ENCODE measurements at regions not wholly inside any gene's neighbourhood (a gene's known extent, or its start where the extent isn't known, plus 50 kb on each side); places are given as distances from the start of the nearest gene placed in this dataset.

DNA sequence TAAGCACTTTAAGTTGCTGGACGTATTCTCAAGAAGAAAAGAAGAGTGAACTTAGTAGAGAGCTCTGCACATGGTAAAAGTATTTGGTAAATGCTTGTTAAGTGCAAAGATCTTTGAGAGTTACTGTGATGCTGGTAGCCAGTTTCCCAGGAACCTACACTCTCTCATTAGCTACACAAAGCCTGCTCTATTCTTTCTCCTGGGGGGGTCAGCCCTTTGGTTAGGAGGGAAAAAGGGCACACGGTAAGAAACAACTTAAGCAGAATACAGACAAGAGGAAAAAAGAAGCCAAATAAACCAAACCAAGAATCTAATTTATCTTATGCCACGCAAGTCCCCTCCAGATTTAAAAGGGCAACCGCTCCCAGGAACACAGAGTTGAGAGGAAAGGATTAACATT lies 1100.1 kb upstream of the CDH10 start:
- peak in 1 of 2 experiments; percentile 0 for DNase-seq (ENCODE audit: low read depth in 1 of 2, low spot score in 2 of 2)
- Histone ChIP-seq H2BK12ac (ENCODE audit: low read depth, low read length) (no peak overlapping the region), H3K4ac (replicated peaks; ENCODE audit: insufficient read length, low read depth, low read length) (no peak overlapping the region), H3K4me2 (ENCODE audit: insufficient read depth in 1 of 2, low read depth in 2 of 2, low read length in 2 of 2) (peak overlapping the region; percentile 5 to 17; a peak in 1 of 4 replicates), H3K4me1 (replicated peaks in 1 of 4; ENCODE audit: control insufficient read depth in 3 of 4, insufficient read depth in 4 of 4, low read length in 3 of 4) (peaks cover 2 to 6% (median 2%) of the 10 kb centered on the region in 4 experiments; a peak in 4 of 7 replicates), H2BK120ac (replicated peaks; ENCODE audit: low read depth, low read length) (no peak overlapping the region), H3K9ac (replicated peaks in 1 of 4; ENCODE audit: extremely low read depth in 1 of 4, low read depth in 3 of 4, low read length in 3 of 4) (no peak overlapping the region), H4K20me1 (replicated peaks in 1 of 2; ENCODE audit: control insufficient read depth in 1 of 2, insufficient read depth in 2 of 2, low read length in 2 of 2) (no peaks in the 10 kb centered on the region), H3K79me1 (ENCODE audit: low read depth, low read length) (no peaks in the 10 kb centered on the region), H2BK15ac (ENCODE audit: low read length) (no peak overlapping the region), H2BK20ac (ENCODE audit: low read length) (no peak overlapping the region), H3K18ac (ENCODE audit: extremely low read depth, low read length) (no peak overlapping the region), H3K14ac (ENCODE audit: insufficient read length) (no peak overlapping the region), H2BK5ac (ENCODE audit: low read depth, low read length) (no peak overlapping the region), H3K23me2 (ENCODE audit: low read depth, low read length) (no peaks in the 10 kb centered on the region; the same call in 1 of the 2 replicates), H3K27ac (ENCODE audit: low read depth, low read length) (no peak overlapping the region), H3K56ac (replicated peaks; ENCODE audit: insufficient read length, low read depth, low read length) (no peak overlapping the region), H3K79me2 (ENCODE audit: control insufficient read depth in 1 of 2, insufficient read depth in 2 of 2, low read length in 2 of 2) (no peaks in the 10 kb centered on the region), H4K91ac (replicated peaks; ENCODE audit: insufficient read length, low read length) (no peak overlapping the region), H2AFZ (ENCODE audit: low read length) (0 out of 2 replicates have a peak overlapping the region, but pooled peaks have one; percentile 9), H4K5ac (ENCODE audit: insufficient read length, low read depth, low read length) (no peak overlapping the region), H3K4me3 (ENCODE audit: extremely low read depth in 1 of 4, insufficient read depth in 2 of 4, low read depth in 3 of 4, low read length in 4 of 4) (0 out of 8 replicates have a peak overlapping the region, but pooled peaks of 1 of the 4 experiments have one; percentile 0), H3K36me3 (ENCODE audit: control insufficient read depth in 2 of 4, insufficient read depth in 4 of 4, low read length in 3 of 4) (no peaks in the 10 kb centered on the region), H3K9me3 (ENCODE audit: insufficient read depth in 2 of 2, low read depth in 1 of 2, low read length in 1 of 2) (no peaks in the 10 kb centered on the region), H3K23ac (ENCODE audit: insufficient read length) (no peak overlapping the region), H2AK5ac (ENCODE audit: low read depth, low read length) (no peak overlapping the region), H3K27me3 (replicated peaks in 1 of 4; ENCODE audit: control insufficient read depth in 3 of 4, extremely low read depth in 1 of 4, insufficient read depth in 3 of 4, low read length in 3 of 4) (no peaks in the 10 kb centered on the region), H4K8ac (ENCODE audit: extremely low read depth, insufficient read depth, low read length) (no peak overlapping the region)
- no peak for FAIRE-seq
- TF ChIP-seq, protein P1, sequence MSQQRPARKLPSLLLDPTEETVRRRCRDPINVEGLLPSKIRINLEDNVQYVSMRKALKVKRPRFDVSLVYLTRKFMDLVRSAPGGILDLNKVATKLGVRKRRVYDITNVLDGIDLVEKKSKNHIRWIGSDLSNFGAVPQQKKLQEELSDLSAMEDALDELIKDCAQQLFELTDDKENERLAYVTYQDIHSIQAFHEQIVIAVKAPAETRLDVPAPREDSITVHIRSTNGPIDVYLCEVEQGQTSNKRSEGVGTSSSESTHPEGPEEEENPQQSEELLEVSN (IDR thresholded peaks at IDR 0.05), result peak; percentile 51; the same call in 1 of the 2 replicates
- no peak for TF ChIP-seq PHF8 (conservative IDR thresholded peaks at IDR 0.05; ENCODE audit: low read depth, low read length)
- 44% methylated on average over 4 of the region's 4 CpGs; no CpG with 5 or more reads in 1 of the 2 experiments for WGBS, 2 experiments (ENCODE audit: extremely low coverage in 1 of 2, insufficient coverage in 1 of 2, insufficient read length in 1 of 2, insufficient replicate concordance in 2 of 2, low coverage in 1 of 2, low lambda C conversion rate in 2 of 2, missing lambda C conversion rate in 1 of 2)
- ChIA-PET CTCF (ENCODE audit: partially characterized antibody) (no interaction called here), POLR2A (ENCODE audit: partially characterized antibody) (interaction anchor here (1.4 kb wide), 1 partner anchor 327 kb away, joined by 4 read pairs; no protein-coding TSS in a partner anchor)

Measured in H1 (cell line).